Uterus (tissue), 3 donors: ENCODE measurements at regions not wholly inside any gene's neighbourhood (a gene's known extent, or its start where the extent isn't known, plus 50 kb on each side); places are given as distances from the start of the nearest gene placed in this dataset.

ENCODE experiments used
- DNase-seq, 2 donors: peaks; one replicate each; pipeline ENCODE4 v3.0.0-alpha.2; 2019 to 2020
- H3K27ac ChIP-seq, 2 donors: fragments of 200-600 bp; sonication (generic); 1 replicate in 1 of 2; 2 replicates in 1 of 2; pipeline ENCODE4 v1.5.1; 2016 to 2018
- H3K27me3 ChIP-seq, 2 donors: fragments of 200-600 bp; sonication (generic); one replicate each; pipeline ENCODE4 v1.5.1; 2018 to 2019; ENCODE audit warnings: control low read depth in 1 of 2
- H3K36me3 ChIP-seq, 2 donors: fragments of 200-600 bp; sonication (generic); one replicate each; pipeline ENCODE4 v1.5.1; 2019; ENCODE audit warnings: control low read depth in 1 of 2
- H3K4me1 ChIP-seq, 2 donors: fragments of 200-600 bp; sonication (generic); one replicate each; pipeline ENCODE4 v1.5.1; 2018 to 2019; ENCODE audit warnings: control low read depth in 1 of 2
- H3K4me3 ChIP-seq, 2 donors: fragments of 200-600 bp; sonication (generic); 1 replicate in 1 of 2; 2 replicates in 1 of 2; pipeline ENCODE4 v1.5.1; 2018 to 2019; ENCODE audit warnings: mild to moderate bottlenecking in 1 of 2
- H3K9me3 ChIP-seq, 2 donors: fragments of 200-600 bp; sonication (generic); one replicate each; pipeline ENCODE4 v1.5.1; 2019; ENCODE audit warnings: control low read depth in 1 of 2
- CTCF ChIP-seq, 4 experiments: fragments of 200-600 bp in 2 of 4; fragments of 450-650 bp in 2 of 4; sonication (generic) in 2 of 4; IDR thresholded peaks; one replicate each; pipeline ENCODE4 v1.5.1; 2016 to 2019; ENCODE audit warnings: antibody characterized with exemption in 4 of 4, mild to moderate bottlenecking in 2 of 4, moderate library complexity in 1 of 4
- POLR2A ChIP-seq, 2 donors: fragments of 450-650 bp; IDR thresholded peaks; one replicate each; pipeline ENCODE4 v1.6.1; 2016; ENCODE audit warnings: antibody characterized with exemption in 2 of 2, mild to moderate bottlenecking in 1 of 2, moderate library complexity in 1 of 2
- intact Hi-C: fragments of 100-400 bp; cut with DNase I; formaldehyde crosslinking; loops from one replicate; pipeline ENCODE4 v1.15.1; 2023; ENCODE audit warnings: low total_unique reads
- donor health status: DM: yes; HTN: yes; CAD: no.

DNA sequence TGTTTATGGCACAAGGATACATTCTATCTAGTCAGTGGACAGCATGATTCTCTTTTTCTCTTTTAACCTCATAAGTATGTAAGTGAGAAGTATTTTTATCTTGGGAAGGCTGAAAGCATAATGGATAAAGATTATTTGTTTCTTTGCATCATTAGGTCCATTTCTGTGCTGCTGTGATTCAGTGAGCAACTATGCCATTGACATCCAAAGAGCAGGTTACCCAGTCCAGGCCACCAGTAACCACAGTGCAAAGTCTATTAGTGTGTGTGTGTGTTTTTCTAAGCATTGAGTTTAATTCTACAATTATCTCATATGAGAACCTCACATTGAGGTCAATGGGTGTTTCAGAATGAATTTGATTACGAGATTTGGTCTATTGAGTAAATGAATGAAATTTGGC, 158.8 kb upstream of the DACH1 start:
- intact Hi-C loops: no loop called here
- H3K36me3 ChIP-seq: no peaks in the 10 kb centered on the region

DNA sequence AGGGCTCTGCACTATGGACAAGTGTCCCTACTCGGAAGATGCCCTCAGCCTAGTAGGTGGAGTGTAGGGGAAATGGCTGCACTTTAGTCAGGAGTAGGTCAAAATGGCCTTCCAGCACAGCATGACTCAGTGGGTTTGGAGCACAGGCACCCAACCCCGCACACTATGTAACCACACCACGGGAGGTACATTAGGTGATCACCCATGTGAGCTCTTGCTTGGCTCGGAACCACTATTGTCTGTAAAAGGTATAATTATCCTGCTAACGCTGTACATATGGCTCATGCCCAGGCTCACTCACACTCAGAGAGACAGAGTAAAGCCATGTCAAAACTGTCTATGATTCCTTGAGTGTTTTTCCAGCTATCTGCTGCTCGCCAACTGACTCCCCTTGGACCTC, 156.9 kb upstream of the DACH1 start:
- Histone ChIP-seq H3K9me3 (no peaks in the 10 kb centered on the region), H3K4me1 (no peaks in the 10 kb centered on the region), H3K36me3 (no peaks in the 10 kb centered on the region), H3K4me3 (no peak overlapping the region), H3K27me3 (no peaks in the 10 kb centered on the region), H3K27ac (no peak overlapping the region)
- TF ChIP-seq CTCF (IDR thresholded peaks at IDR 0.05) (no peak), POLR2A (IDR thresholded peaks at IDR 0.05) (no peak)
- DNase-seq: no peak
- intact Hi-C loops: no loop called here

More for the DNA sequence above, 158.8 kb upstream of the DACH1 start:
- no peak for DNase-seq
- TF ChIP-seq POLR2A (IDR thresholded peaks at IDR 0.05) (no peak), CTCF (IDR thresholded peaks at IDR 0.05) (no peak)
- Histone ChIP-seq H3K4me3 (no peak overlapping the region), H3K27me3 (no peaks in the 10 kb centered on the region), H3K27ac (no peak overlapping the region), H3K4me1 (no peaks in the 10 kb centered on the region), H3K9me3 (no peaks in the 10 kb centered on the region)

- Histone ChIP-seq H3K9me3 (no peaks in the 10 kb centered on the region), H3K4me1 (no peaks in the 10 kb centered on the region), H3K27ac (no peak overlapping the region), H3K4me3 (no peak overlapping the region), H3K36me3 (no peaks in the 10 kb centered on the region), H3K27me3 (no peaks in the 10 kb centered on the region)
- intact Hi-C loops: no loop called here
- no peak for DNase-seq
- TF ChIP-seq CTCF (IDR thresholded peaks at IDR 0.05): no peak
- TF ChIP-seq POLR2A (IDR thresholded peaks at IDR 0.05): no peak
Observed at GRCh38 chr13:72005455-72005854, 138.5 kb upstream of the DACH1 start.

- Histone ChIP-seq H3K4me1 (no peaks in the 10 kb centered on the region), H3K36me3 (no peaks in the 10 kb centered on the region), H3K27ac (no peak overlapping the region), H3K9me3 (no peaks in the 10 kb centered on the region), H3K4me3 (no peak overlapping the region), H3K27me3 (no peaks in the 10 kb centered on the region)
- TF ChIP-seq CTCF (IDR thresholded peaks at IDR 0.05) (no peak), POLR2A (IDR thresholded peaks at IDR 0.05) (no peak)
- intact Hi-C loops: no loop called here
- no peak for DNase-seq
Observed at GRCh38 chr13:72004784-72005374, 137.9 kb upstream of the DACH1 start.

- H3K27ac ChIP-seq: no peak overlapping the region
- H3K4me1 ChIP-seq: no peaks in the 10 kb centered on the region
- intact Hi-C loops: no loop called here
- no peaks in the 10 kb centered on the region for H3K9me3 ChIP-seq
- no peak for TF ChIP-seq CTCF (IDR thresholded peaks at IDR 0.05)
- TF ChIP-seq POLR2A (IDR thresholded peaks at IDR 0.05): no peak
- no peaks in the 10 kb centered on the region for H3K27me3 ChIP-seq
- no peaks in the 10 kb centered on the region for H3K36me3 ChIP-seq
- H3K4me3 ChIP-seq: no peak overlapping the region
- no peak for DNase-seq
Observed at GRCh38 chr13:72004246-72004645, 137.2 kb upstream of the DACH1 start.
